ENCODE measurements at regions not wholly inside any gene's neighbourhood (a gene's known extent, or its start where the extent isn't known, plus 50 kb on each side); places are given as distances from the start of the nearest gene placed in this dataset.

DNA sequence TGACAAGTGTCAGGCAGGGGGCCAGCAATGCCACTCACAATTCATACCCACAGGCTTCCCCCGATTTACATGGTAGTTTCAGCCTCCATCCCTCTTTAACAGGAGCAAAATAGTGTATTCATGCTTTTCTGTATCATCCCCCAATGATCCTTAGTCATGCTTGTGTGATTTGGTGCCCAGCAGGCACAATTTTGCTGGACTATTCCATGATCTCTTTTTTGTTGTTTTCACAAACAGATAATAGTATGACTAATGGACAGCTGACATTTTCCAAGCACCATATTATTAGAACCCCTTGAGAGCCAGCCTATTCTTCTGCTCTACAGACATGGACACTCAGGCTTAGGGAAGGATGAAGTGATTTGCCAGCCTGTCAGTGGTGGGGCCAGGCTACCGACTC is 128.2 kb upstream of the RIPOR2 start:
- H3K27me3 Mint-ChIP-seq (ENCODE audit: insufficient read depth, low read depth): peaks cover 7% of the 10 kb centered on the region
- H4K20me1 ChIP-seq (ENCODE audit: low read depth): no peaks in the 10 kb centered on the region
- H3K4me1 Mint-ChIP-seq: peaks cover 25% of the 10 kb centered on the region

DNA sequence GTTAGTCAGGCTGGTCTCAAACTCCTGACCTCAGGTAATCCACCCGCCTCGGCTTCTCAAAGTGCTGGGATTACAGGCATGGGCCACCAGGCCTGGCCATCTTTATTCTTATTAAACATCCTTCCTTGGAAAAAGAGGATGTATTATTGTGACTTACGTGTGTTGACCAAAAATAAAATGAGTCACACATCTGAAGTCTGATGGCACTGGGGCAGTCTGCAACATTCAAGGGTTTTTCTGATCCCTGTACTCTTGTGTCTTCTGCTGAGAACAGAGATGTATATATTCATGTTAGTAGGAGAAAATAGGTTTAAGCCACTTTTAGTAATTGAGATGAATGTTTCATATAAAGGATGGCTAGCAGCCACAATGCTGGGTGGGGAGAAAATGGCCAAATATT is 129.9 kb upstream of the RIPOR2 start:
- H3K79me2 ChIP-seq (ENCODE audit: low read depth): no peaks in the 10 kb centered on the region
- peaks cover 21% of the 10 kb centered on the region for H3F3A ChIP-seq (ENCODE audit: low read depth)
- no peak overlapping the region for H3K4me3 ChIP-seq
- H3K27me3 ChIP-seq: no peaks in the 10 kb centered on the region
- DNase-seq (ENCODE audit: low spot score): no peak
- H3K27me3 Mint-ChIP-seq (ENCODE audit: insufficient read depth, low read depth): peaks cover 4% of the 10 kb centered on the region
- H3K4me2 ChIP-seq: no peak overlapping the region
- no peak overlapping the region for H3K27ac ChIP-seq
- H3K4me1 ChIP-seq: peaks cover 15% of the 10 kb centered on the region
- H3K27ac Mint-ChIP-seq: no peak overlapping the region
- H4K20me1 ChIP-seq (ENCODE audit: low read depth): no peaks in the 10 kb centered on the region
- no peak overlapping the region for H3K4me3 Mint-ChIP-seq
- TF ChIP-seq, protein P1, sequence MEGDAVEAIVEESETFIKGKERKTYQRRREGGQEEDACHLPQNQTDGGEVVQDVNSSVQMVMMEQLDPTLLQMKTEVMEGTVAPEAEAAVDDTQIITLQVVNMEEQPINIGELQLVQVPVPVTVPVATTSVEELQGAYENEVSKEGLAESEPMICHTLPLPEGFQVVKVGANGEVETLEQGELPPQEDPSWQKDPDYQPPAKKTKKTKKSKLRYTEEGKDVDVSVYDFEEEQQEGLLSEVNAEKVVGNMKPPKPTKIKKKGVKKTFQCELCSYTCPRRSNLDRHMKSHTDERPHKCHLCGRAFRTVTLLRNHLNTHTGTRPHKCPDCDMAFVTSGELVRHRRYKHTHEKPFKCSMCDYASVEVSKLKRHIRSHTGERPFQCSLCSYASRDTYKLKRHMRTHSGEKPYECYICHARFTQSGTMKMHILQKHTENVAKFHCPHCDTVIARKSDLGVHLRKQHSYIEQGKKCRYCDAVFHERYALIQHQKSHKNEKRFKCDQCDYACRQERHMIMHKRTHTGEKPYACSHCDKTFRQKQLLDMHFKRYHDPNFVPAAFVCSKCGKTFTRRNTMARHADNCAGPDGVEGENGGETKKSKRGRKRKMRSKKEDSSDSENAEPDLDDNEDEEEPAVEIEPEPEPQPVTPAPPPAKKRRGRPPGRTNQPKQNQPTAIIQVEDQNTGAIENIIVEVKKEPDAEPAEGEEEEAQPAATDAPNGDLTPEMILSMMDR (IDR thresholded peaks at IDR 0.05): no peak
- TF ChIP-seq EZH2phosphoT487 (IDR thresholded peaks at IDR 0.05) (no peak), EZH2 (IDR thresholded peaks at IDR 0.05) (no peak)
- H3K4me1 Mint-ChIP-seq: peaks cover 23% of the 10 kb centered on the region
- no peak overlapping the region for H2AFZ ChIP-seq (replicated peaks)
- H3K36me3 Mint-ChIP-seq: no peaks in the 10 kb centered on the region
- H3K9me3 ChIP-seq (ENCODE audit: low read depth): no peaks in the 10 kb centered on the region
- no peaks in the 10 kb centered on the region for H3K36me3 ChIP-seq
- H3K9me3 Mint-ChIP-seq: peaks cover 3% of the 10 kb centered on the region
- no peak overlapping the region for H3K9ac ChIP-seq

More for the DNA sequence above, 128.2 kb upstream of the RIPOR2 start:
- Mint-ChIP-seq H3K9me3 (no peaks in the 10 kb centered on the region), H3K4me3 (no peak overlapping the region), H3K27ac (no peak overlapping the region), H3K36me3 (no peaks in the 10 kb centered on the region)
- Histone ChIP-seq H3K9me3 (ENCODE audit: low read depth) (no peaks in the 10 kb centered on the region), H3K4me2 (no peak overlapping the region), H3F3A (ENCODE audit: low read depth) (peaks cover 26% of the 10 kb centered on the region), H3K27me3 (no peaks in the 10 kb centered on the region), H3K4me1 (peaks cover 15% of the 10 kb centered on the region), H3K36me3 (no peaks in the 10 kb centered on the region), H3K27ac (no peak overlapping the region), H3K9ac (no peak overlapping the region), H3K79me2 (ENCODE audit: low read depth) (no peaks in the 10 kb centered on the region), H3K4me3 (no peak overlapping the region), H2AFZ (replicated peaks) (no peak overlapping the region)
- TF ChIP-seq EZH2phosphoT487 (IDR thresholded peaks at IDR 0.05): no peak
- no peak for TF ChIP-seq EZH2 (IDR thresholded peaks at IDR 0.05)
- TF ChIP-seq, protein P1 (IDR thresholded peaks at IDR 0.05): no peak
- no peak for DNase-seq (ENCODE audit: low spot score)

DNA sequence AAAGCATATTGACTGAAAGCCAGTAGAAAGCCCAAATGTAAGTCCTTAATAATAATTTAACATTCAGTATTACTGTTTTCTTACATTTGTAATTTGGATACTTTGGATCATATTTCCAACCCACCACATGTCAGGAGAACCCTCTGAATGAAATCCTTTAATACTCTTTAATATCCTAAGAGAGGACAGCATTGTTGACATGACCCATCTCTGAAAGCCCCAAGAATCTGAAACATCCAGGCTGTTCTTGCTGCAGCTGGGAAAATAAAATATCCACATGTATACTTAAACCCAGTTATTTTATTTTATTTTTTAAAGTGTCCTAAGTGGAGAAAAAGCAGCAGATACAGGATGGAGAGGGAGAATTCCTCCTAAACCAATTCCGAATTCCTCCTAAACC is 130.8 kb upstream of the RIPOR2 start:
- no peak overlapping the region for H3K4me3 Mint-ChIP-seq

More for the DNA sequence above, 130.8 kb upstream of the RIPOR2 start:
- TF ChIP-seq EZH2 (IDR thresholded peaks at IDR 0.05): no peak
- TF ChIP-seq, protein P1 (IDR thresholded peaks at IDR 0.05): no peak
- no peak for TF ChIP-seq EZH2phosphoT487 (IDR thresholded peaks at IDR 0.05)
- H3K4me2 ChIP-seq: no peak overlapping the region
- H3K27me3 Mint-ChIP-seq (ENCODE audit: insufficient read depth, low read depth): peaks cover 2% of the 10 kb centered on the region
- no peak overlapping the region for H3K27ac Mint-ChIP-seq
- DNase-seq (ENCODE audit: low spot score): no peak
- no peak overlapping the region for H3K4me3 ChIP-seq
- H3K79me2 ChIP-seq (ENCODE audit: low read depth): no peaks in the 10 kb centered on the region
- H3K4me1 ChIP-seq: peaks cover 7% of the 10 kb centered on the region
- no peak overlapping the region for H2AFZ ChIP-seq (replicated peaks)
- H3K36me3 ChIP-seq: no peaks in the 10 kb centered on the region
- H4K20me1 ChIP-seq (ENCODE audit: low read depth): no peaks in the 10 kb centered on the region
- H3F3A ChIP-seq (ENCODE audit: low read depth): peaks cover 12% of the 10 kb centered on the region
- H3K27me3 ChIP-seq: no peaks in the 10 kb centered on the region
- H3K36me3 Mint-ChIP-seq: no peaks in the 10 kb centered on the region
- H3K9ac ChIP-seq: no peak overlapping the region
- H3K4me1 Mint-ChIP-seq: peaks cover 16% of the 10 kb centered on the region
- H3K27ac ChIP-seq: no peak overlapping the region
- H3K9me3 ChIP-seq (ENCODE audit: low read depth): no peaks in the 10 kb centered on the region
- H3K9me3 Mint-ChIP-seq: peaks cover 3% of the 10 kb centered on the region

Measured in neural progenitor cell (in vitro differentiated cells).